Endodermal cell (in vitro differentiated cells): ENCODE measurements at regions not wholly inside any gene's neighbourhood (a gene's known extent, or its start where the extent isn't known, plus 50 kb on each side); places are given as distances from the start of the nearest gene placed in this dataset.
"Not testable (repeated sequence)": the region's sequence is repeated elsewhere in the genome, so short reads cannot be mapped to it uniquely, and the experiment has no call there.

Source experiments
- DNase-seq: peaks from one replicate; pipeline ENCODE4 v3.0.0-alpha.2; 2017
- H3K27ac ChIP-seq: 2 replicates; pipeline ENCODE4 v1.5.1; 2013; ENCODE audit warnings: mild to moderate bottlenecking, low read depth, low read length, moderate library complexity
- H3K27me3 ChIP-seq: 2 replicates; pipeline ENCODE4 v1.6.1; 2013; ENCODE audit warnings: mild to moderate bottlenecking, low read length, moderate library complexity; ENCODE audit not compliant: insufficient read depth, control insufficient read depth, poor library complexity, severe bottlenecking
- H3K36me3 ChIP-seq: 2 replicates; pipeline ENCODE4 v1.7.0; 2013; ENCODE audit warnings: mild to moderate bottlenecking, low read length, moderate library complexity; ENCODE audit not compliant: control insufficient read depth, insufficient read depth
- H3K4me1 ChIP-seq: one replicate; pipeline ENCODE4 v1.7.0; 2013; ENCODE audit warnings: low read length; ENCODE audit not compliant: control insufficient read depth, insufficient read depth
- H3K4me3 ChIP-seq: 2 replicates; pipeline ENCODE4 v1.5.1; 2013; ENCODE audit warnings: mild to moderate bottlenecking, low read length, moderate library complexity
- H3K9ac ChIP-seq: 2 replicates; pipeline ENCODE4 v1.6.1; 2013; ENCODE audit warnings: mild to moderate bottlenecking, low read length, moderate library complexity; ENCODE audit not compliant: poor library complexity, severe bottlenecking; ENCODE audit errors: extremely low read depth
- H3K9me3 ChIP-seq: 2 replicates; pipeline ENCODE4 v1.6.1; 2013; ENCODE audit warnings: mild to moderate bottlenecking, low read length, moderate library complexity; ENCODE audit not compliant: control insufficient read depth
- H3K27ac Mint-ChIP-seq: 2 replicates; pipeline ENCODE4 v1.8.0; 2020; ENCODE audit warnings: mixed read lengths
- H3K27me3 Mint-ChIP-seq: 2 replicates; pipeline ENCODE4 v1.8.0; 2021; ENCODE audit warnings: mild to moderate bottlenecking, mixed read lengths; ENCODE audit not compliant: insufficient read depth
- H3K36me3 Mint-ChIP-seq: 2 replicates; pipeline ENCODE4 v1.8.0; 2020; ENCODE audit warnings: low read depth, mixed read lengths
- H3K4me1 Mint-ChIP-seq: 2 replicates; pipeline ENCODE4 v1.8.0; 2020; ENCODE audit warnings: mixed read lengths
- H3K4me3 Mint-ChIP-seq: 2 replicates; pipeline ENCODE4 v1.8.0; 2020; ENCODE audit warnings: mild to moderate bottlenecking, moderate library complexity, mixed read lengths
- H3K9me3 Mint-ChIP-seq: 2 replicates; pipeline ENCODE4 v1.8.0; 2020; ENCODE audit warnings: mild to moderate bottlenecking, mixed read lengths
- WGBS, 2 experiments: methylation state at CpG; one replicate each; pipeline versions ENCODE4 v1.1.5 to v1.1.7; 2013; ENCODE audit warnings: missing lambda C conversion rate in 2 of 2, mixed read lengths in 1 of 2; ENCODE audit not compliant: insufficient coverage in 1 of 2, insufficient read length in 1 of 2; 5-methylcytosine and 5-hydroxymethylcytosine counted together
- TF ChIP-seq, protein P1 (sequence below): fragments of 200-600 bp; sonication (generic); conservative IDR thresholded peaks from 2 replicates; pipeline ENCODE4 v1.5.0; 2021; ENCODE audit warnings: antibody characterized with exemption, mild to moderate bottlenecking

DNA sequence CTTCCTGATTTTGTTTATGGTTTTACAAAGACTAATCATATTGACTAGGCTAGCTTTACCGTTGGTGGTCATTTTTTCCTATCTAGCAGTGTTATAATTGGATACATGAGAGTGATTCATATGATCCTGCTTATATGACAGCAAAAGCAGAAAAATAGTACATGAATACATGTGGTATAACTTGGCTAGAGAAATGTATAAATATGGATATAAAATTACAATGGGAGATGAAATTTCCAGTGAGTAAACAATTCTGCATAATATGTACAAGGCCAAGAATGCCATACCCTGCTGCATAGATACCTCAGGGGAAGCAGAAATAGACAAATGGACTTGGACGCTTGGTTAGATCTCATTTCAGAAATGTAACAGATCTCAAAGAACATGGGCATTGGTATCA, 103.1 kb downstream of the DTWD1 start:
- WGBS, 2 experiments, result 95 to 100% methylated on average over 2 of the region's 2 CpGs
- Mint-ChIP-seq H3K36me3 (no peaks in the 10 kb centered on the region), H3K4me1 (peaks cover 25% of the 10 kb centered on the region), H3K4me3 (no peak overlapping the region), H3K9me3 (peaks cover 19% of the 10 kb centered on the region), H3K27me3 (no peaks in the 10 kb centered on the region), H3K27ac (no peak overlapping the region)
- Histone ChIP-seq H3K9ac (no peak overlapping the region), H3K4me3 (no peak overlapping the region), H3K9me3 (peaks cover 15% of the 10 kb centered on the region), H3K36me3 (no peaks in the 10 kb centered on the region), H3K4me1 (peaks cover 4% of the 10 kb centered on the region), H3K27me3 (no peaks in the 10 kb centered on the region), H3K27ac (no peak overlapping the region)
- TF ChIP-seq, protein P1, sequence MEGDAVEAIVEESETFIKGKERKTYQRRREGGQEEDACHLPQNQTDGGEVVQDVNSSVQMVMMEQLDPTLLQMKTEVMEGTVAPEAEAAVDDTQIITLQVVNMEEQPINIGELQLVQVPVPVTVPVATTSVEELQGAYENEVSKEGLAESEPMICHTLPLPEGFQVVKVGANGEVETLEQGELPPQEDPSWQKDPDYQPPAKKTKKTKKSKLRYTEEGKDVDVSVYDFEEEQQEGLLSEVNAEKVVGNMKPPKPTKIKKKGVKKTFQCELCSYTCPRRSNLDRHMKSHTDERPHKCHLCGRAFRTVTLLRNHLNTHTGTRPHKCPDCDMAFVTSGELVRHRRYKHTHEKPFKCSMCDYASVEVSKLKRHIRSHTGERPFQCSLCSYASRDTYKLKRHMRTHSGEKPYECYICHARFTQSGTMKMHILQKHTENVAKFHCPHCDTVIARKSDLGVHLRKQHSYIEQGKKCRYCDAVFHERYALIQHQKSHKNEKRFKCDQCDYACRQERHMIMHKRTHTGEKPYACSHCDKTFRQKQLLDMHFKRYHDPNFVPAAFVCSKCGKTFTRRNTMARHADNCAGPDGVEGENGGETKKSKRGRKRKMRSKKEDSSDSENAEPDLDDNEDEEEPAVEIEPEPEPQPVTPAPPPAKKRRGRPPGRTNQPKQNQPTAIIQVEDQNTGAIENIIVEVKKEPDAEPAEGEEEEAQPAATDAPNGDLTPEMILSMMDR, result no peak
- DNase-seq, result no peak

DNA sequence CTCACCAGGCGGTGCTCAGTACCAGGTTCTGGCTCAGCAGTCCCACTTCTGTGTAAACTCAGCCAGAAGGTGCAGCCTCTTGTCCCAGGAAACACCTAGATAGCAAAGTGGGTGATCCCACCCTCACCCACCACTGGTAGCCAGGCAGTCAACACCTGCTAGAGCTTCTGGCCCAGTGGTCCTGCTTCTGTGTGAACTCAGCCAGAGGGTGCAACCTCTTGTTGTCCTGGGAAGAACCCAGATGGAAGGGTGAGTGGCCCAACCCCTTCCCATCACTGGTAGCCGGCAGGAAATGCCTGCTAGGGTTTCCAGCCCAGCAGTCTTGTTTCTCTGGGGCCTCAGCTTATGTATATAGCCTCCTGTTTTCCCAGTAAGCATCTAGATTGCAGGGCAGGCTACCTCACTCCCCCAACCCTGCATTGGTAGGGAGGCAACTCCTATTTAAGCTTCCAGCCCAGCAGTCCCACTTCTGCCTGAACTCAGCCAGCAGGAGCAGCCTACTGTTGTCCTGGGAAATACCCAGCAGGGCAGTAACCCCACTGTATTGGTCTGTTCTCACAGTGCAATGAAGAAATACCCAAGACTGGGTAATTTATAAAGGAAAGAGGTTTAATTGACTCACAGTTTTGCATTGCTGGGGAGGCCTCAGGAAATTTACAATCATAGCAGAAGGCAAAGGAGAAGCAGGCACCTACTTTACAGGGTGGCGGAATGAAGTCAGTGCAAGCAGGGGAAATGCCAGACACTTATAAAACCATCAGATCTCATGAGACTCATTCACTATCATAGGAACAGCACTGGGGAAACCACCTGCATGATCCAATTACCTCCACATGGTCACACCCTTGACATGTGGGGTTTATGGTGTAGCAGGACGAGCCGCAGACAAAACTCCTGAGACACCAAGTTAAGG, 110.6 kb downstream of the DTWD1 start:
- Mint-ChIP-seq H3K4me3 (no peak overlapping the region), H3K4me1 (peaks cover 47% of the 10 kb centered on the region), H3K27ac (peak overlapping the region; percentile 65), H3K36me3 (no peaks in the 10 kb centered on the region), H3K9me3 (peaks cover 13% of the 10 kb centered on the region), H3K27me3 (no peaks in the 10 kb centered on the region)
- peaks cover 11% of the 10 kb centered on the region for H3K9me3 ChIP-seq
- TF ChIP-seq, protein P1, result no peak
- no peak overlapping the region for H3K27ac ChIP-seq
- peak; percentile 57 for DNase-seq
- 82 to 89% methylated on average over 2 to 5 of the region's 5 CpGs for WGBS, 2 experiments
- H3K9ac ChIP-seq, result no peak overlapping the region
- peaks cover 10% of the 10 kb centered on the region for H3K4me1 ChIP-seq
- H3K4me3 ChIP-seq, result no peak overlapping the region
- H3K27me3 ChIP-seq, result no peaks in the 10 kb centered on the region
- H3K36me3 ChIP-seq, result no peaks in the 10 kb centered on the region

DNA sequence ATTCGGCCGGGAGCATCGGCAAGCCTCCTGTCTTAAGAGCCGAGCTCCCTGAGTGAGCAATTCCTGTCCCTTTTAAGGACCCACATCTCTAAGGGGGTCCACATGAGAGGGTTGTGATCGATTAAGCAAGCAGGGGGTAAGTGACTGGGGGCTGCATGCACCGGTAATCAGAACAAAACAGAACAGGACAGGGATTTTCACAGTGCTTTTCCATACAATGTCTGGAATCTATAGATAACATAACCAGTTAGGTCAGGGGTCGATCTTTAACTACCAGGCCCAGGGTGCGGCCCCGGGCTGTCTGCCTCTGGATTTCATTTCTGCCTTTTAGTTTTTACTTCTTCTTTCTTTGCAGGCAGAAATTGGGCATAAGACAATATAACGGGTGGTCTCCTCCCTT, 111.3 kb downstream of the DTWD1 start:
- WGBS, 2 experiments, result 89 to 94% methylated on average over 7 to 10 of the region's 10 CpGs
- H3K36me3 Mint-ChIP-seq, H3K27ac ChIP-seq: not testable (repeated sequence)

DNA sequence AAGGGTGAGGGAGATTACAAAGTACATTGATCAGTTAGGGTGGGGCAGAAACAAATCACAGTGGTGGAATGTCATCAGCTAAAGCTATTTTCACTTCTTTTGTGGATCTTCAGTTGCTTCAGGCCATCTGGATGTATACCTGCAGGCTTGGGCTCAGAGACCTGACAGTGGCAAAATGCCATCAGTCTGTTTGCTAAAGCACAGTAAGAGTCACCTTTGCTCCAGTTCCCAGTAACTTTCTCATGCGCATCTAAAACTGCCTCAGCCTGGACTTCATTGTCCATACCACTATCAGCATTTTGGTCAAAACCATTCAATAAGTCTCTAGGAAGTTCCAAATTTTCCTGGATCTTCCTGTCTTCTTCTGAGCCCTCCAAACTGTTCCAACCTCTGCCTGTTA, 113.2 kb downstream of the DTWD1 start:
- 93 to 100% methylated on average over 1 of the region's 1 CpG for whole genome bisulfite sequencing, 2 experiments
- H3K9me3 ChIP-seq, H3K36me3 Mint-ChIP-seq, H3K4me3 Mint-ChIP-seq, H3K36me3 ChIP-seq, H3K27ac ChIP-seq, H3K27me3 ChIP-seq, H3K9ac ChIP-seq, H3K27me3 Mint-ChIP-seq, H3K9me3 Mint-ChIP-seq, H3K4me3 ChIP-seq, DNase-seq: not testable (repeated sequence)
- Mint-ChIP-seq H3K4me1 (peaks cover 41% of the 10 kb centered on the region), H3K27ac (peak overlapping the region; percentile 31)
- peaks cover 10% of the 10 kb centered on the region for H3K4me1 ChIP-seq

More for the DNA sequence above, 111.3 kb downstream of the DTWD1 start:
- H3K27ac Mint-ChIP-seq, result peak overlapping the region; percentile 65
- not testable (repeated sequence) for H3K27me3 ChIP-seq, H3K9ac ChIP-seq, H3K9me3 ChIP-seq, H3K9me3 Mint-ChIP-seq, H3K36me3 ChIP-seq, H3K4me3 ChIP-seq, H3K4me3 Mint-ChIP-seq, DNase-seq, H3K27me3 Mint-ChIP-seq
- H3K4me1 ChIP-seq, result peaks cover 10% of the 10 kb centered on the region
- H3K4me1 Mint-ChIP-seq, result peaks cover 47% of the 10 kb centered on the region
